T47D (cell line): ENCODE measurements at regions not wholly inside any gene's neighbourhood (a gene's known extent, or its start where the extent isn't known, plus 50 kb on each side); places are given as distances from the start of the nearest gene placed in this dataset.

Experiments used
- DNase-seq, 2 experiments: peaks; one replicate each; pipeline versions ENCODE4 v3.0.0 to v3.0.0-alpha.2; 2011 to 2012; ENCODE audit warnings: low read depth in 1 of 2, low spot score in 1 of 2
- JUND ChIP-seq: IDR thresholded peaks from 2 replicates; pipeline ENCODE4 v1.6.1; 2012; ENCODE audit warnings: low read depth
- in situ Hi-C: cut with HindIII; loops from 2 replicates; pipeline ENCODE4 v1.10.0; 2016; ENCODE audit warnings: low sequenced_read_pairs, low pct_unique_long_range_greater_than_20kb

- in situ Hi-C loops = no loop called here
Observed at GRCh38 chr22:40122792-40123191, 54.9 kb upstream of the TNRC6B start.

DNA sequence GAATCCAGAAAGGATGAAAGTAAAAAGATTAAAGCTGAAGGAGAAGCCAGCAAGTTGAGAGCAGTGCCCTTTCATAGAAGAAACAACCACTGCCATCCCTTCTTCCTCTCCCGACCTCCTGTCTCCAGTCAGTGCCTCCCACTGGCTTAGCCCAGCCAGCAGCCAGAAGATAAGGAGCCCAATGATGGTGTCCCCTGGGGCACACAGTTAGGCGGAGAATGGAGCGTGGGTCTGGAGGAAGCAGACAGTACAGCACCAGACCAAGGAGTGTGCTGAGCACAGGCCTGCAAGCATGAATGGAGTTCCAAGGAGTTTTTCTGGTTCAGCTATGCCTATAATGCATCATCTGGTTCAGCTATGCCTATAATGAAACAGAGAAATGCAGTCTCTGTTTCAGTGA lies 54.3 kb upstream of the TNRC6B start:
- DNase-seq = no peak
- TF ChIP-seq JUND = no peak
- in situ Hi-C loops = no loop called here

More at GRCh38 chr22:40122792-40123191, 54.9 kb upstream of the TNRC6B start:
- TF ChIP-seq JUND = no peak
- no peak for DNase-seq
